HepG2 (cell line): ENCODE measurements at regions not wholly inside any gene's neighbourhood (a gene's known extent, or its start where the extent isn't known, plus 50 kb on each side); places are given as distances from the start of the nearest gene placed in this dataset.

Experiments used
- EEA1 ChIP-seq: sonication (generic); formaldehyde crosslinking; IDR thresholded peaks from 2 replicates; pipeline ENCODE4 v1.5.1; 2020; ENCODE audit warnings: mild to moderate bottlenecking, missing genetic modification reagents, borderline replicate concordance
- ESRRA ChIP-seq: sonication (generic); formaldehyde crosslinking; IDR thresholded peaks from 2 replicates; pipeline ENCODE4 v1.5.1; 2020; ENCODE audit warnings: mild to moderate bottlenecking, low read depth, missing genetic modification reagents
- GABPB1 ChIP-seq: IDR thresholded peaks from 2 replicates; pipeline ENCODE4 v1.6.1; 2016; ENCODE audit warnings: mild to moderate bottlenecking, missing genetic modification reagents, moderate library complexity, missing compliant biosample characterization
- GFI1 ChIP-seq: sonication (generic); formaldehyde crosslinking; IDR thresholded peaks from 2 replicates; pipeline ENCODE4 v1.5.0; 2020; ENCODE audit warnings: missing genetic modification reagents, mild to moderate bottlenecking, borderline replicate concordance
- HNRNPL ChIP-seq: fragments of 200-400 bp; formaldehyde crosslinking; IDR thresholded peaks from 2 replicates; pipeline ENCODE4 v1.6.1; 2017; ENCODE audit warnings: mild to moderate bottlenecking, low read depth, low read length
- MEIS2 ChIP-seq: sonication (generic); formaldehyde crosslinking; IDR thresholded peaks from 2 replicates; pipeline ENCODE4 v1.9.0; 2021; ENCODE audit warnings: mild to moderate bottlenecking, missing genetic modification reagents
- MIXL1 ChIP-seq: IDR thresholded peaks from 2 replicates; pipeline ENCODE4 v1.6.1; 2016
- MTA3 ChIP-seq: sonication (generic); formaldehyde crosslinking; IDR thresholded peaks from 2 replicates; pipeline ENCODE4 v1.4.0; 2020; ENCODE audit warnings: missing genetic modification reagents
- NCOA2 ChIP-seq: sonication (generic); formaldehyde crosslinking; IDR thresholded peaks from 2 replicates; pipeline ENCODE4 v1.8.0; 2022; ENCODE audit warnings: inconsistent platforms
- RXRB ChIP-seq: IDR thresholded peaks from 2 replicates; pipeline ENCODE4 v1.6.1; 2016; ENCODE audit warnings: borderline replicate concordance, missing genetic modification reagents, missing compliant biosample characterization
- SAP130 ChIP-seq: IDR thresholded peaks from 2 replicates; pipeline ENCODE4 v1.6.1; 2016; ENCODE audit warnings: low read depth
- SP1 ChIP-seq, 2 experiments: fragments of 450-650 bp in 1 of 2; sonication (generic) in 1 of 2; formaldehyde crosslinking in 1 of 2; IDR thresholded peaks; 2 replicates each; pipeline versions ENCODE4 v1.4.0 to v1.6.1; 2016 to 2020; ENCODE audit warnings: missing genetic modification reagents in 1 of 2
- TGIF2 ChIP-seq: IDR thresholded peaks from 2 replicates; pipeline ENCODE4 v1.6.1; 2016; ENCODE audit warnings: control low read depth, missing compliant biosample characterization
- THAP11 ChIP-seq: IDR thresholded peaks from 2 replicates; pipeline ENCODE4 v1.6.1; 2016; ENCODE audit warnings: missing biosample characterization, missing genetic modification reagents
- ZFP1 ChIP-seq: IDR thresholded peaks from 2 replicates; pipeline ENCODE4 v1.6.1; 2016
- ZNF282 ChIP-seq: fragments of 450-650 bp; IDR thresholded peaks from 2 replicates; pipeline ENCODE4 v1.6.1; 2018; ENCODE audit not compliant: partially characterized antibody
- ZNF337 ChIP-seq: sonication (generic); formaldehyde crosslinking; IDR thresholded peaks from 2 replicates; pipeline ENCODE4 v1.5.1; 2020; ENCODE audit warnings: missing genetic modification reagents, low read depth, mild to moderate bottlenecking, borderline replicate concordance
- ZNF33B ChIP-seq: sonication (generic); formaldehyde crosslinking; IDR thresholded peaks from 2 replicates; pipeline ENCODE4 v1.5.1; 2020; ENCODE audit warnings: mild to moderate bottlenecking, missing genetic modification reagents
- ZNF367 ChIP-seq: sonication (generic); formaldehyde crosslinking; IDR thresholded peaks from 2 replicates; pipeline ENCODE4 v1.4.0; 2020; ENCODE audit warnings: missing genetic modification reagents, borderline replicate concordance
- ZNF441 ChIP-seq: sonication (generic); formaldehyde crosslinking; IDR thresholded peaks from 2 replicates; pipeline ENCODE4 v1.7.0; 2021; ENCODE audit warnings: missing genetic modification reagents, borderline replicate concordance
- TF ChIP-seq, protein P1 (sequence below): sonication (generic); formaldehyde crosslinking; conservative IDR thresholded peaks from 2 replicates; pipeline ENCODE4 v1.4.0; 2020; ENCODE audit warnings: mild to moderate bottlenecking, missing genetic modification reagents, moderate library complexity
- TF ChIP-seq, protein P2 (sequence below): sonication (generic); formaldehyde crosslinking; IDR thresholded peaks from 2 replicates; pipeline ENCODE4 v1.4.0; 2020; ENCODE audit warnings: missing genetic modification reagents, borderline replicate concordance
- TF ChIP-seq, protein P3 (sequence below): sonication (generic); formaldehyde crosslinking; IDR thresholded peaks from 2 replicates; pipeline ENCODE4 v1.4.0; 2020; ENCODE audit warnings: missing genetic modification reagents

DNA sequence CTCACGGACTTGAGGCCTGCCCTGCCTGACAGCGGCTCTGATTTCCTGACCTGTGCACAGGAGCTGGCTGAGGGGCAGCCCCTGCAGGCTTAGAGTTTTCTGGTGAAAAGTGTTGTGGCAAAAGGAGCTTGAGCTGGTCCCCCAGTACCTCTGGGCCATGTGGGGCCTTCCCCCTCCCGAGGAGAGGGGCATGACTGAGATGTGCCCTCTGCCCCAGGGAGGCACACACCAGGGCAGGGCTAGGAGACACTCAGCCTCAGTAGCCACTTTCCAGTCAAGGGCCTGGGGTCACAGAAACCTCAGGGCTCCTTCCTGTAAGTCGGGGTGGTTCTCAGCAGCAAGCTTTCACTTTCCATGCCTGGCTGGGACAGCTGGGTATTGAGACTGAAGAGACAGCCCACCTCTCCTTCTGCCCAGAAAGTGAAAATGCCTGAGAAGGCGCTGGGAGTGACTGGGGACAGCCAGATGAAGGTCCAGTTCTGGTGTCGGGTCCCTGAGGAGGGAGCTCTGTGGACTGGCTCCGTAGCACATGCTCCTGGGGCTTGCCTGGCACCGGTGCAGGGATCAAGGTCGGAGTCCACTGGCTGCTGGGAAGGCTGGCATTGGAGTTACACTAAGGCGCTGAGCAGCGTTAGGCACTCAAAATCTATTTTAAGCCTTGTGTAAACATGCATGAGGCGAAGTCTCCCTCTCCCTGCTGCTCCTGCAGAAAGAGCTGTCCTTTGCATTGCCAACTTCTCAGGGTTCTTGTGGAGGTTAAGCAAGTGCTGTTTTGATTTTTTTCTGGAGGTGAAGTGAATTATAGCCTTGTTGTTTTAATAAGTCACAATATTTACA is 394.9 kb downstream of the GADD45G start (continued):
- TF ChIP-seq, protein P1, sequence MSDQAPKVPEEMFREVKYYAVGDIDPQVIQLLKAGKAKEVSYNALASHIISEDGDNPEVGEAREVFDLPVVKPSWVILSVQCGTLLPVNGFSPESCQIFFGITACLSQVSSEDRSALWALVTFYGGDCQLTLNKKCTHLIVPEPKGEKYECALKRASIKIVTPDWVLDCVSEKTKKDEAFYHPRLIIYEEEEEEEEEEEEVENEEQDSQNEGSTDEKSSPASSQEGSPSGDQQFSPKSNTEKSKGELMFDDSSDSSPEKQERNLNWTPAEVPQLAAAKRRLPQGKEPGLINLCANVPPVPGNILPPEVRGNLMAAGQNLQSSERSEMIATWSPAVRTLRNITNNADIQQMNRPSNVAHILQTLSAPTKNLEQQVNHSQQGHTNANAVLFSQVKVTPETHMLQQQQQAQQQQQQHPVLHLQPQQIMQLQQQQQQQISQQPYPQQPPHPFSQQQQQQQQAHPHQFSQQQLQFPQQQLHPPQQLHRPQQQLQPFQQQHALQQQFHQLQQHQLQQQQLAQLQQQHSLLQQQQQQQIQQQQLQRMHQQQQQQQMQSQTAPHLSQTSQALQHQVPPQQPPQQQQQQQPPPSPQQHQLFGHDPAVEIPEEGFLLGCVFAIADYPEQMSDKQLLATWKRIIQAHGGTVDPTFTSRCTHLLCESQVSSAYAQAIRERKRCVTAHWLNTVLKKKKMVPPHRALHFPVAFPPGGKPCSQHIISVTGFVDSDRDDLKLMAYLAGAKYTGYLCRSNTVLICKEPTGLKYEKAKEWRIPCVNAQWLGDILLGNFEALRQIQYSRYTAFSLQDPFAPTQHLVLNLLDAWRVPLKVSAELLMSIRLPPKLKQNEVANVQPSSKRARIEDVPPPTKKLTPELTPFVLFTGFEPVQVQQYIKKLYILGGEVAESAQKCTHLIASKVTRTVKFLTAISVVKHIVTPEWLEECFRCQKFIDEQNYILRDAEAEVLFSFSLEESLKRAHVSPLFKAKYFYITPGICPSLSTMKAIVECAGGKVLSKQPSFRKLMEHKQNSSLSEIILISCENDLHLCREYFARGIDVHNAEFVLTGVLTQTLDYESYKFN (CRISPR knock-in tag) = peak; percentile 56
- TF ChIP-seq ESRRA = no peak
- 0 out of 2 replicates have a peak, but pooled peaks have one; percentile 66 for TF ChIP-seq ZNF33B (CRISPR knock-in tag)
- TF ChIP-seq MIXL1 (CRISPR knock-in tag) = no peak
- no peak for TF ChIP-seq EEA1 (CRISPR knock-in tag)
- TF ChIP-seq GABPB1 = peak; percentile 39; the same call in 1 of the 2 replicates
- 0 out of 2 replicates have a peak, but pooled peaks have one; percentile 35 for TF ChIP-seq RXRB (CRISPR knock-in tag)
- TF ChIP-seq ZNF282 = no peak
- 0 out of 2 replicates have a peak, but pooled peaks have one; percentile 36 for TF ChIP-seq NCOA2 (CRISPR knock-in tag)
- TF ChIP-seq TGIF2 (CRISPR knock-in tag) = no peak
- TF ChIP-seq, protein P2, sequence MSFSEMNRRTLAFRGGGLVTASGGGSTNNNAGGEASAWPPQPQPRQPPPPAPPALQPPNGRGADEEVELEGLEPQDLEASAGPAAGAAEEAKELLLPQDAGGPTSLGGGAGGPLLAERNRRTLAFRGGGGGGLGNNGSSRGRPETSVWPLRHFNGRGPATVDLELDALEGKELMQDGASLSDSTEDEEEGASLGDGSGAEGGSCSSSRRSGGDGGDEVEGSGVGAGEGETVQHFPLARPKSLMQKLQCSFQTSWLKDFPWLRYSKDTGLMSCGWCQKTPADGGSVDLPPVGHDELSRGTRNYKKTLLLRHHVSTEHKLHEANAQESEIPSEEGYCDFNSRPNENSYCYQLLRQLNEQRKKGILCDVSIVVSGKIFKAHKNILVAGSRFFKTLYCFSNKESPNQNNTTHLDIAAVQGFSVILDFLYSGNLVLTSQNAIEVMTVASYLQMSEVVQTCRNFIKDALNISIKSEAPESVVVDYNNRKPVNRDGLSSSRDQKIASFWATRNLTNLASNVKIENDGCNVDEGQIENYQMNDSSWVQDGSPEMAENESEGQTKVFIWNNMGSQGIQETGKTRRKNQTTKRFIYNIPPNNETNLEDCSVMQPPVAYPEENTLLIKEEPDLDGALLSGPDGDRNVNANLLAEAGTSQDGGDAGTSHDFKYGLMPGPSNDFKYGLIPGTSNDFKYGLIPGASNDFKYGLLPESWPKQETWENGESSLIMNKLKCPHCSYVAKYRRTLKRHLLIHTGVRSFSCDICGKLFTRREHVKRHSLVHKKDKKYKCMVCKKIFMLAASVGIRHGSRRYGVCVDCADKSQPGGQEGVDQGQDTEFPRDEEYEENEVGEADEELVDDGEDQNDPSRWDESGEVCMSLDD (CRISPR knock-in tag) = no peak
- no peak for TF ChIP-seq MTA3 (CRISPR knock-in tag)
- 0 out of 2 replicates have a peak, but pooled peaks have one; percentile 12 for TF ChIP-seq ZNF441 (CRISPR knock-in tag)
- no peak for TF ChIP-seq ZFP1 (CRISPR knock-in tag)
- 0 out of 2 replicates have a peak, but pooled peaks have one; percentile 30 for TF ChIP-seq GFI1
- TF ChIP-seq SAP130 = peak; percentile 37; the same call in 1 of the 2 replicates
- no peak for TF ChIP-seq ZNF367
- TF ChIP-seq, protein P3, sequence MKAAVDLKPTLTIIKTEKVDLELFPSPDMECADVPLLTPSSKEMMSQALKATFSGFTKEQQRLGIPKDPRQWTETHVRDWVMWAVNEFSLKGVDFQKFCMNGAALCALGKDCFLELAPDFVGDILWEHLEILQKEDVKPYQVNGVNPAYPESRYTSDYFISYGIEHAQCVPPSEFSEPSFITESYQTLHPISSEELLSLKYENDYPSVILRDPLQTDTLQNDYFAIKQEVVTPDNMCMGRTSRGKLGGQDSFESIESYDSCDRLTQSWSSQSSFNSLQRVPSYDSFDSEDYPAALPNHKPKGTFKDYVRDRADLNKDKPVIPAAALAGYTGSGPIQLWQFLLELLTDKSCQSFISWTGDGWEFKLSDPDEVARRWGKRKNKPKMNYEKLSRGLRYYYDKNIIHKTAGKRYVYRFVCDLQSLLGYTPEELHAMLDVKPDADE (CRISPR knock-in tag) = no peak
- no peak for TF ChIP-seq MEIS2 (CRISPR knock-in tag)
- no peak for TF ChIP-seq SP1 (IDR thresholded peaks at IDR 0.05)
- TF ChIP-seq SP1 (CRISPR knock-in tag; IDR thresholded peaks at IDR 0.05) = no peak
- peak; percentile 76 for TF ChIP-seq HNRNPL
- TF ChIP-seq ZNF337 = 0 out of 2 replicates have a peak, but pooled peaks have one; percentile 62
- TF ChIP-seq THAP11 (CRISPR knock-in tag) = no peak
